Nephron (organoid): ENCODE measurements at regions not wholly inside any gene's neighbourhood (a gene's known extent, or its start where the extent isn't known, plus 50 kb on each side); places are given as distances from the start of the nearest gene placed in this dataset.

Experiments used
- H3K27ac Mint-ChIP-seq, 3 experiments: 2 replicates each; pipeline ENCODE4 v1.8.0; 2020; ENCODE audit warnings: mixed read lengths in 3 of 3, mild to moderate bottlenecking in 2 of 3, moderate library complexity in 1 of 3
- H3K27me3 Mint-ChIP-seq: 2 replicates; pipeline ENCODE4 v1.8.0; 2021; ENCODE audit warnings: low read depth, mild to moderate bottlenecking, moderate library complexity, mixed read lengths
- H3K36me3 Mint-ChIP-seq: 2 replicates; pipeline ENCODE4 v1.8.0; 2020; ENCODE audit warnings: low read depth, mixed read lengths
- H3K4me1 Mint-ChIP-seq: 2 replicates; pipeline ENCODE4 v1.8.0; 2020; ENCODE audit warnings: mixed read lengths
- H3K4me3 Mint-ChIP-seq, 3 experiments: 2 replicates each; pipeline ENCODE4 v1.8.0; 2020; ENCODE audit warnings: mild to moderate bottlenecking in 3 of 3, mixed read lengths in 3 of 3, moderate library complexity in 2 of 3
- H3K9me3 Mint-ChIP-seq: 2 replicates; pipeline ENCODE4 v1.8.0; 2020; ENCODE audit warnings: mixed read lengths
- CTCF ChIP-seq, 3 experiments: fragments of 200-600 bp; sonication (generic); IDR thresholded peaks; one replicate each; pipeline ENCODE4 v1.5.0; 2021; ENCODE audit warnings: antibody characterized with exemption in 3 of 3; ENCODE audit not compliant: unreplicated experiment in 3 of 3

- H3K4me1 Mint-ChIP-seq = no peaks in the 10 kb centered on the region
- H3K9me3 Mint-ChIP-seq = no peaks in the 10 kb centered on the region
- no peak overlapping the region for H3K4me3 Mint-ChIP-seq
- no peak overlapping the region for H3K27ac Mint-ChIP-seq
- no peak for TF ChIP-seq CTCF (IDR thresholded peaks at IDR 0.05; ENCODE audit: unreplicated experiment in 3 of 3)
- H3K36me3 Mint-ChIP-seq = no peaks in the 10 kb centered on the region
- peaks cover 14% of the 10 kb centered on the region for H3K27me3 Mint-ChIP-seq
These were observed 50.1 kb upstream of the ADRB2 start for GRCh38 chr5:148776261-148776660.
